ENCODE measurements at regions not wholly inside any gene's neighbourhood (a gene's known extent, or its start where the extent isn't known, plus 50 kb on each side); places are given as distances from the start of the nearest gene placed in this dataset.
A peak's percentile ranks its signal among the peaks of the same experiment; 100 is the strongest.
"Not testable (repeated sequence)": the region's sequence is repeated elsewhere in the genome, so short reads cannot be mapped to it uniquely, and the experiment has no call there.

DNA sequence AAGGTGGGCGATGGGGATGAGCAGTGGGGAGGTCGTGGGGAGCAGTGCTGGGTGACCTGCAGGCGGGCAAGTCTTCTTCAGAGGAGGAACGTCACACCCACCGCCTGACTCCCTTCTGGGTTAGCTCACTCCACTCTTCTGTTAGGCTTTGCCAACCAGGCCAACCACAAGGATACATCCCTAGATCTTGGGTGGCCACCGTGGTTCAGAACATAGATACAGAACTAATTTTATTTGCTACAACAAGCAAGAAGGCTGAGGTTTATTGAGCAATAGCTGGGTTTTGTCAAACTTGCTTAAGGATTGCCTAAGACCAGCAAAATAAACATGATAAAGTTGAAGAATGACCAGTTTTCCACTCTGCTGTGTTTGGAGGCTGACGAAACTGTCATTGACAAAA is 109.4 kb downstream of the DACT1 start:
- Mint-ChIP-seq H3K36me3 (ENCODE audit: low read depth) (no peaks in the 10 kb centered on the region), H3K4me1 (ENCODE audit: low read depth) (peaks cover 53% of the 10 kb centered on the region), H3K4me3 (peak overlapping the region; percentile 37), H3K27me3 (ENCODE audit: insufficient read depth) (no peaks in the 10 kb centered on the region; the same call in none of the 2 replicates), H3K27ac (peak overlapping the region; percentile 51), H3K9me3 (no peaks in the 10 kb centered on the region)
- TF ChIP-seq, protein P1, sequence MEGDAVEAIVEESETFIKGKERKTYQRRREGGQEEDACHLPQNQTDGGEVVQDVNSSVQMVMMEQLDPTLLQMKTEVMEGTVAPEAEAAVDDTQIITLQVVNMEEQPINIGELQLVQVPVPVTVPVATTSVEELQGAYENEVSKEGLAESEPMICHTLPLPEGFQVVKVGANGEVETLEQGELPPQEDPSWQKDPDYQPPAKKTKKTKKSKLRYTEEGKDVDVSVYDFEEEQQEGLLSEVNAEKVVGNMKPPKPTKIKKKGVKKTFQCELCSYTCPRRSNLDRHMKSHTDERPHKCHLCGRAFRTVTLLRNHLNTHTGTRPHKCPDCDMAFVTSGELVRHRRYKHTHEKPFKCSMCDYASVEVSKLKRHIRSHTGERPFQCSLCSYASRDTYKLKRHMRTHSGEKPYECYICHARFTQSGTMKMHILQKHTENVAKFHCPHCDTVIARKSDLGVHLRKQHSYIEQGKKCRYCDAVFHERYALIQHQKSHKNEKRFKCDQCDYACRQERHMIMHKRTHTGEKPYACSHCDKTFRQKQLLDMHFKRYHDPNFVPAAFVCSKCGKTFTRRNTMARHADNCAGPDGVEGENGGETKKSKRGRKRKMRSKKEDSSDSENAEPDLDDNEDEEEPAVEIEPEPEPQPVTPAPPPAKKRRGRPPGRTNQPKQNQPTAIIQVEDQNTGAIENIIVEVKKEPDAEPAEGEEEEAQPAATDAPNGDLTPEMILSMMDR (IDR thresholded peaks at IDR 0.05) = no peak
- peak; percentile 74 for DNase-seq

DNA sequence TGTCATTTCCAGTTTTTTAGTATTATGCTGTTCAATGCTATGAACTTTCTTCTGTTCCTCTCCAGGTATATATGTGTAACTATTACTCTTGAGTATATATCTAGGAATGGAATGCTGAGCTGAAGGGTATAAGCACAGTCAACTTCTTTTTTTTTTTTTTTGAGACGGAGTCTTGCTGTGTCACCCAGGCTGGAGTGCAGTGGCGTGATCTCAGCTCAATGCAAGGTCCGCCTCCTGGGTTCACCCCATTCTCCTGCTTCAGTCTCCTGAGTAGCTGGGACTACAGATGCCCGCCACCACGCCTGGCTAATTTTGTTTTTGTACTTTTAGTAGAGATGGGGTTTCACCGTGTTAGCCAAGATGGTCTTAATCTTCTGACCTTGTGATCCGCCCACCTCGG is 110.5 kb downstream of the DACT1 start:
- H3K9me3 Mint-ChIP-seq; H3K27ac Mint-ChIP-seq; DNase-seq; H3K36me3 Mint-ChIP-seq (ENCODE audit: low read depth); H3K27me3 Mint-ChIP-seq (ENCODE audit: insufficient read depth); H3K4me3 Mint-ChIP-seq: not testable (repeated sequence)
- peaks cover 53% of the 10 kb centered on the region for H3K4me1 Mint-ChIP-seq (ENCODE audit: low read depth)

- Mint-ChIP-seq H3K27me3 (ENCODE audit: insufficient read depth) (no peaks in the 10 kb centered on the region; the same call in none of the 2 replicates), H3K4me1 (ENCODE audit: low read depth) (peaks cover 53% of the 10 kb centered on the region), H3K4me3 (peak overlapping the region; percentile 79), H3K36me3 (ENCODE audit: low read depth) (no peaks in the 10 kb centered on the region), H3K9me3 (no peaks in the 10 kb centered on the region), H3K27ac (peak overlapping the region; percentile 80)
- peak; percentile 97 for DNase-seq
- TF ChIP-seq, protein P1 (IDR thresholded peaks at IDR 0.05) = no peak
Measured at GRCh38 chr14:58749066-58749669, 111.4 kb downstream of the DACT1 start.

DNA sequence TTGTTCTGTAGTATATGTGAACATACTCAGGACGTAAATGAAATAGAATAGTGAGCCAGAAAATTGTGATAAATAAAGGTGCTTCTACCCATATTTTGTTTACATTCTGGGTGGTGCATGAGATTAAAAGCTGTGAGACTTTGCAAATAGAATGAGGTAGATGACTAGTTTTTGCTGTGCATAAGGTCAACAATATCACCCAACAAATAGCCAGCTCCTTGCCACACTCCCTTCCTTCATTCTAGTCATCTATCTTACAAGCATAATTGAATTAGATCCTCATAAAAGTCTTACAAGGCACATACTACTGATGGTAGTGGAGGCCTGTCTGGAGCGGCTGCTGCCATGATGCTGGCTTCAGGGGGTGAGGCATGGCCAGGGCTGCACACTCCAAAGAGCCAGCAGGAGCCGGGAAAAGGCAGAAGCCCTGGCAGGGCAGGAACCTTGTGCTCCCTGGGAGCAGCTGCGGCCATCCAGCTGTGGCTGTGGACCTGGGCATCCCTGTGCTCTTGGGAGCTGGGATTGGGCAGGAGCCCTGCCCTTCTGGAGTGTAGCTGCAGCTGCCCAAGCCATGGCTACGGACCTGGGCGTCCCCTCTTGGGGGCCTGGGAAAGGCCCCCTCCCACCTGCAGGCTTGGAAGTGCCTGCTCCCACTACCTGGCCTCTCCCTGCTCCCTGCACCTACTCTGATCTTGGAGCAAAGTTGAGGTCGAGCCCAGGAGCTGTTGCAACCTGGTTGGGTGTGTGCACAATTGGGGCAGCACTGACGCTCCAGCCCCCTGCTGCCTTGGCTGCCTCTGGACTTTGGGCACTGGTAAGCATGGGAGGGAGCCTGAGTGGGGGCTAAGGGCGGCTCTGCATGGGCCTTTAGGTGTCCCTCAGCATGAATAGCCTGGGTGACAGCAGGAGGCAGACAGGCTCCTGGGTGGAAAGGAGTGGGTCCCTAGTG is 112.8 kb downstream of the DACT1 start:
- H3K36me3 Mint-ChIP-seq (ENCODE audit: low read depth) = no peaks in the 10 kb centered on the region
- TF ChIP-seq, protein P1 (IDR thresholded peaks at IDR 0.05) = no peak
- H3K27ac Mint-ChIP-seq = no peak overlapping the region
- no peaks in the 10 kb centered on the region for H3K9me3 Mint-ChIP-seq
- H3K4me1 Mint-ChIP-seq (ENCODE audit: low read depth) = peaks cover 48% of the 10 kb centered on the region
- no peak for DNase-seq
- no peaks in the 10 kb centered on the region; the same call in none of the 2 replicates for H3K27me3 Mint-ChIP-seq (ENCODE audit: insufficient read depth)
- peak overlapping the region; percentile 79; the same call in 1 of the 2 replicates for H3K4me3 Mint-ChIP-seq

DNA sequence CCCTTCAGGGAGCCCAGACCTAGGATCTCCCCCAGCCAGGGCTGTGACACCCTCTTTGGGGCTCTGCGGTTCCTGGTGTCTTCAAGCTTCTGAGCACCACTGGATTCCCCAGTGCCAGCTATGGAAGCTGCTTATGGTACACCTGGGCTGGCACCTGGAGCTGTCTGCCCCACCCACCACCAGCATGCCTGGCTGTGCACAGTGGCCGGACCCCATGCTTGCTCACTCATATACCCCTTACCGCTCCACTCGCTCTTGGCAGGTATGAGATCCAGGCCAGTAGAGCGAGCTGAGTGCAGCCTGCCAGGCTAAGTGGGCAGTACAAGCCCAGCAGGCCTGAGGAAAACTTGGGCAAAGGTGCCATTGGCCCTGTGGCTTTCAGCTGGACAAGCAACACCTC is 114.0 kb downstream of the DACT1 start:
- no peaks in the 10 kb centered on the region for H3K9me3 Mint-ChIP-seq
- H3K4me3 Mint-ChIP-seq = no peak overlapping the region
- no peaks in the 10 kb centered on the region for H3K36me3 Mint-ChIP-seq (ENCODE audit: low read depth)
- no peak overlapping the region for H3K27ac Mint-ChIP-seq
- no peaks in the 10 kb centered on the region; the same call in none of the 2 replicates for H3K27me3 Mint-ChIP-seq (ENCODE audit: insufficient read depth)
- peaks cover 48% of the 10 kb centered on the region for H3K4me1 Mint-ChIP-seq (ENCODE audit: low read depth)
- TF ChIP-seq, protein P1 (IDR thresholded peaks at IDR 0.05) = no peak
- DNase-seq = no peak

DNA sequence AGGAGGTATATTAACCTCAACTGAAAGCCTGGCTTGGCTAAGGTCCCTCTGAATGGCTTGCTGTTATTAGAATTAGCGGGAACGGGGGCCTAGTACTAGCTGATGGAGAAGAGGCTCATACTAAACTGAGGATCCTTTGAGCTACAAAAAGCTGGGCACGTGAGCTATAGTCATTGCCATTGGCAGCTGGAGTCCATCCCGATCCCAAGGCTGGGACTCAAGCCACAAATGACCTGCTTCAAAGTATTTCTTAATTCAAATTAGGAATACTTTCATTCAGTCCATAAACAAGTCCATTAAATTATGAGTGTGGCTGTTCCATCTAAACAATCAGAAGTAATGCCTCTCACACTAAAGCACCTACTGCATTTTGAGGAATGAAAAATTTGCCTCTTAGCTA is 114.5 kb downstream of the DACT1 start:
- Mint-ChIP-seq H3K9me3 (no peaks in the 10 kb centered on the region), H3K36me3 (ENCODE audit: low read depth) (no peaks in the 10 kb centered on the region), H3K27ac (no peak overlapping the region), H3K27me3 (ENCODE audit: insufficient read depth) (no peaks in the 10 kb centered on the region; the same call in none of the 2 replicates), H3K4me3 (no peak overlapping the region), H3K4me1 (ENCODE audit: low read depth) (peaks cover 43% of the 10 kb centered on the region)
- DNase-seq = no peak
- TF ChIP-seq, protein P1 (IDR thresholded peaks at IDR 0.05) = no peak
